Esophagus mucosa (tissue), 1 donor: ENCODE measurements at regions not wholly inside any gene's neighbourhood (a gene's known extent, or its start where the extent isn't known, plus 50 kb on each side); places are given as distances from the start of the nearest gene placed in this dataset.

Experiments used
- ATAC-seq: fragments of 200-7000 bp; cut with Tn5 transposase; one replicate; pipeline ENCODE4 v1.9.1; 2020
- donor health status: DM: yes; HTN: yes; CAD: no.

DNA sequence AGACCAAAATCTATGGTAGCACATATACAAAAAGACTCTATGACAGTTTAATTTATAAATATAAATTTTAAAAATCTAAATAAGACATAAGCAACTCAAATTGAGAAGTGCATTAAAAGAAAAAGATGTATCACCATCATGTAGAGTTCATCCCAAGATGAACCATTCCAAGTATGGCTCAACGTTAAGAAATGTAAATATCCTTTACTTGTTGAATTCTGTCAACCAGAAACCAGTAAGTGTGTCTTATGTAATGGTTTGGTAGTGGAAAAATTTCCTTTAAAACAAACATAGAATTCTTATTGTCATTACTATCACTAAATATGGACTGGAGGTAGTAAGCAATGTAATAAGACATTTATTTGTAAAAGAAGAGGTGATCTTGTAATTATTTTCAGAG lies 87.3 kb downstream of the YIPF5 start:
- ATAC-seq = no peak

DNA sequence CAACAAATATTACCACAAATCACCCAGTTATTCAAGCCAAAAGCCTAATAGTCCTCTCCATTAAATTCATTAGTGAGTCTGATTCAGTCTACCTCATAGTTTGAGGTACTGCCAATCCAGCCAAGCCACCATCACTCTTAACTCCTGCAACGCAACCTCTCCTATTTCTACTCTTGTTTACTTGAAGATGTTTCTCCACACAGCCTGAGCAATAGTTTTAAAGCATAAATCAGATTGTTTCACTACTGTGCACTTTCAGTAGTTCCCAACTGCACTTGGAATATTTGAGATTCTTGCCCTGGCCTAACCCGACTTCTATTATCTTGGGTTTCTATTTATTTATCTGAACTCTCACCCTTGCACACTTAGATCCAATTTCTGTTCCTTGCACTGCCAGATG lies 85.5 kb downstream of the YIPF5 start:
- no peak for ATAC-seq

- ATAC-seq = no peak
These were observed 85.1 kb downstream of the YIPF5 start for GRCh38 chr5:144085381-144085780.

- ATAC-seq = no peak
These were observed 84.2 kb downstream of the YIPF5 start for GRCh38 chr5:144086295-144086694.

DNA sequence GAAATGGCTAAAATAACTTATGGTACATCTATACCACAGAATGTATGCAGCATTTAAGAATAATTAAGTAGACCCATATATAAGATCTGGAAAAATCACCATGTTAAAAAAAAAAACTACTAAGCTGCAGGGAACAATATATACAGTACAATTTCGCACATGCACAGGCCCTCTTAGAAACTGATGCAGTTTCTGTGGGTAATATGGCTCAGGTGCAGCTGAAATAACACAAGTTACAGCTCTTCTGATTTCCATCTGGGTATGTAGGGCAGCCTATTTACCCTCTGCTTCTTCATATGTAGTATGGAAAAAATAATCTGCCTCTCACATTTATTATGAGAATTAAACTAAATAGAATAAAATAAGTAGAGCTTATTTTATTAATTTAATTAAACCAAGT lies 82.9 kb downstream of the YIPF5 start:
- ATAC-seq = no peak

- ATAC-seq = no peak
These were observed 82.0 kb downstream of the YIPF5 start for GRCh38 chr5:144088206-144089064.

DNA sequence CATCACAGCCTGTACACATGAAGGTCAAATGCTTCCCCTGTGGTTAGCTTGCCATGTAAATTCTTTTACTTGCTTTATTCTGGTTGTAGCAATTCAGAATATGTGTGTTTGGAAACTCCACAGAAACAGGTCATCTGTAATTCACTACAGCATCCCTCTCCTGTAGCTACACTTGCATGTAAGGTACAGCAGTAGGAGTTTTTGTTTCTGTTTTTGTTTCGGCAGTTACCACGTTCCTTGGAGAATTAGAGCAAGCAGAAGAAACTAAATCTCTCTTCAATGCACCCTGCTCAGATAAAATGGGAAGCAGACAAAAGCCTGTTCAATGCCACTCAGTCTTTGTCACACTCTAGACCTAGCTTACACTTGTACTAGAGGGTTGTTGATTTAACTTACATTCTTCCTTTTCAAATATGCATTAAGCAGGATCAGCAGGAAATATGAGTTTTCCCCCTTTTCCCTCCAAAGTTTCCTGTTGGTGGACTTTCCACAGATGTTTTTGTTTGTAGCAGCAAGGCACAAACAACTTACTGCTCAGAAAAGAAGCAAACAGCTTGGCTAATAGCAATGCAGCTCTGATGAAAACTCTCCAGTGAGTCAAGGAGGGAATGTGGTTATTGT lies 80.9 kb downstream of the YIPF5 start:
- no peak for ATAC-seq

- peak; percentile 65 for ATAC-seq
These were observed 78.0 kb downstream of the YIPF5 start for GRCh38 chr5:144092508-144092907.

DNA sequence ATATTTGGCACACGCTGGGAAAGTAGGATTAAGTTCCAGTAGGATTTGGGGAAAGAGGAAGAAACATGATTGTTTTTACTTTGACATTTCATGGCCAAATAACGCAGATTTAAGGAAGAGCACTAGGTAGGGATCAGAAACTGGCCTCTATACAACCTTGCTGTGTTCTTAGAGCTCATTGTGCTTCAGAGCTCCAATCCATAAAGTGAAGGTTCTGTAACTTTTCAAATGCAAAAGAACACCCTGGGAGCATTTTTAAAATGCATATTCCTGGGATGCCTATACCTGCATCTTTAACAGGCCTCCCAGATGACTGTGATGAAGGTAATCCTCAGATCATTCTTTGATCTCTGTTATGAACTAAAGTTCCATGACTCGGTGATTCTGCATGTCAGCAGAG lies 77.1 kb downstream of the YIPF5 start:
- no peak for ATAC-seq

DNA sequence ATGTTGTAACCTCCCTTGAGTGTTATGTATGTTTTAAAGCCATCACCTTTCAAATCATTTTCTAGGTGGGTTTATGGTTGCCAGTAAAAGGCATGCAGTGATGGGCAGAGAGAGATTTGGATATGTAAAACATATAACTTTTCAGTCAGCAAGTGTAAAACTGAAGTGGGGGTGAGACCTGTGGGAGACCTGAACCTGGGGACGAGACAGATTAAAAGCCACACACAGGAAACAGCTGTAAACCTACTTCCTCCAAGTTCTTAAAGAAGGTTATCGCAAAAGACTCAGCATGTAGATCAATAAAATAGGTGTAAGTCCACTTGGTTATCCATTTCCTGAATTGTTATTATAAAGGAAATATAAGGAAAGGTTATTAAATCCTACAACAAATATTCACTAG lies 76.6 kb downstream of the YIPF5 start:
- ATAC-seq = no peak

GRCh38 chr5:144100702-144101101 lies 69.8 kb downstream of the YIPF5 start:
- ATAC-seq = no peak

DNA sequence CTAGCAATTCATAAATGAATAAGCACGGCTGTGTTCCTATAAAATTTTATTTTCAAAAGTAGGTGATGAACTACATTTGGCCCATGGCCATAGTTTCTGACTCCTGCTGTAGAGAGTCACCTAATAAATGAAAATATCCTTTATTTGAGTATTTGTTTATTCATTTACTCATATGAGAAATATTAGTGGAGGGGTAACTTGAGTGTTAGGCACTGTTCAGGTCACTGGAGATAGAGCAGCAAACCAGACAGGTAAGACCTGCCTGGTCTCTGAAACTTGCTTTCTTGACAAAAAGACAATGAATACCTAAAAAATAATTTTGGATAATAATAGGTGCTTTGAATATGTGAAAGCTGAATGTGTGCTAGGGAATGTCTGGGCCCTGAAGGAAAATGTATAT lies 68.8 kb downstream of the YIPF5 start:
- ATAC-seq = no peak

DNA sequence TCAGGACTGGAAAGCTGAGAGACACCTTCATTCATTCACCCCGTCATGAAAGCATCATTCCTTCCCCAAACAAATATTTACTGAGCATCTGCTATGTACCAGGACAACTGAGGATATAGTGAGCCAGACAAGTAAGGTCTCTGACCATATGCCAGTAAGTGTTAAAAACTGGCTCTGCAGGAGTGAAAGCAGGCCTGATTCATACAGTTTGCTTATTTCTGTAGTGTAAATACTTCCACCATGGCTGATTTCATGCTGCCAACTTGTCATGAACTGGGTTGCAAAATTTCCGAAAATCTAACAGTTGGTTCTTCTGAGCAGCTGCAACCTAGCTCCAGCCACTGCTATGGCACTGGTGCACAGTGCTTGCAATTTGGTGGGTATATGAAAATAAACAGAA lies 68.1 kb downstream of the YIPF5 start:
- ATAC-seq = no peak

DNA sequence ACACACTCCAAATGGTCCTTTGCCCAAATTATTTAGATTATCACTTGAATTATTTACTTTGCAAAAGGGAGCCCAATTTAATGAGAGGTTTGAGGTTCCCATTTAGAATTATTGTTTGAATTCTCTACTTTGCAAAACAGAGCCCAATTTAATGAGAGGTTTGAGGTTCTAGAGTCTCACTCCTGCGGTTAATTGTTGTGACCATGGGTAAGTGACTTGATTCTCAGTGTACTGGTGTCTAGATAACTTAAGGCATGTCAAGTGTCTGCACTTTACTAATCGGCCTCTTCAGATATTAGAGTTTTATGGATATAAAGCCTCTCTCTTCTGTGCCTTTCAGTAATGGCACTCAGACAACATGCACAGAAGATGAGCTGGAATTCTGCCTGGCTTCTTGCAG lies 67.5 kb downstream of the YIPF5 start:
- ATAC-seq = no peak

DNA sequence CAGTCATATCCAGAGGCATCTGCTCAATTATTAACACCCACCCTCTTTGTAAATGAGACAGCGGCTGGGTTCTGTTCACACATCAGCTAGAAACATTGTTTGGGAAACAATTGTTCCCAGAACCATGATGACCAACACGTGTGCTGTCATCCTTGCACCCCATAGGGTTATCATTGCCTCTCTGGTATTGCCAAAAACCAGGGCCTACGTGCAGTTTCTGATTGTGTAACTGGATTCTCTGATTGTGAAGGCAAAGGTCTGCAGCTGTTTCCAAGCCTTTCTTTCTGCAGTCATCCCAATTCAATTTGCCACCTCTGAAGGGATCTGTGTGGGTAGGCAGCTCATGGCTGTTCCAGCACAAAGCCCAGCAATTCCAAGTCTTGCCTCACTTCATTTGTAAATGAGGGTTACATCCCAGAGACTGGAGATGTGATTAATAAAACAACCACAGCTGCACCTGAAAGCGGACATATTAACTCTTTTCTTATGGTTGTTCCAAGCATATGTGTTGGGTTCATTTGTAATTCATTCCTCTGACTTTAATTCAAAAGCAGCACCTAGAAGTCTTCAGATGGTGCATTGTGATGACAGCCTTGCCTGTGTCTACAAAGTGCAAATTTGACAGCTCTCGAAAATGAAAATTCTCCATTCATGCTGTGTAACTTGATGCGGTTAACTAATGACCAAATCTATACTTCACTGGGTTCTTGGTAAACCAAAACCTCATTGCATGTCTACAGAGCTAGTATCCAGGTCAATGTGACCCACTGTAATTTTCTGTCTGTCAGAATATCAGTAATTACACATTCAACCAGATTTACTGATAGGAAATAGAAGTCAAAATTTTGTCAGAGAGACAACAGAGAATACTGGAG lies 66.6 kb downstream of the YIPF5 start:
- ATAC-seq = no peak

GRCh38 chr5:144105371-144105770 lies 65.1 kb downstream of the YIPF5 start:
- no peak for ATAC-seq

GRCh38 chr5:144108131-144108530 lies 62.3 kb downstream of the YIPF5 start:
- no peak for ATAC-seq
